Upper lobe of right lung (tissue), 1 donor: ENCODE measurements at regions not wholly inside any gene's neighbourhood (a gene's known extent, or its start where the extent isn't known, plus 50 kb on each side); places are given as distances from the start of the nearest gene placed in this dataset.

ENCODE experiments used
- ATAC-seq: fragments of 200-7000 bp; cut with Tn5 transposase; one replicate; pipeline ENCODE4 v1.9.1; 2020; ENCODE audit warnings: mild to moderate bottlenecking, moderate library complexity
- DNase-seq: peaks from one replicate; pipeline ENCODE4 v3.0.0-alpha.2; 2020
- H3K27ac ChIP-seq: fragments of 200-600 bp; one replicate; pipeline ENCODE4 v1.8.0; 2022
- H3K27me3 ChIP-seq: fragments of 200-600 bp; one replicate; pipeline ENCODE4 v1.8.0; 2022; ENCODE audit warnings: mild to moderate bottlenecking
- H3K36me3 ChIP-seq: fragments of 200-600 bp; one replicate; pipeline ENCODE4 v1.8.0; 2022
- H3K4me1 ChIP-seq: fragments of 200-600 bp; one replicate; pipeline ENCODE4 v1.8.0; 2022
- H3K4me3 ChIP-seq: fragments of 200-600 bp; one replicate; pipeline ENCODE4 v1.8.0; 2022; ENCODE audit warnings: mild to moderate bottlenecking
- H3K9me3 ChIP-seq: fragments of 200-600 bp; one replicate; pipeline ENCODE4 v1.8.0; 2022
- intact Hi-C: fragments of 100-400 bp; cut with DNase I; formaldehyde crosslinking; loops from one replicate; pipeline ENCODE4 v1.11.0; 2022
- TF ChIP-seq, protein P1 (sequence below): fragments of 200-600 bp; IDR thresholded peaks from one replicate; pipeline ENCODE4 v1.8.0; 2022; ENCODE audit warnings: antibody characterized with exemption
- donor health status: DM: no; HTN: yes; CAD: no; lungs with severe emphysema.

DNA sequence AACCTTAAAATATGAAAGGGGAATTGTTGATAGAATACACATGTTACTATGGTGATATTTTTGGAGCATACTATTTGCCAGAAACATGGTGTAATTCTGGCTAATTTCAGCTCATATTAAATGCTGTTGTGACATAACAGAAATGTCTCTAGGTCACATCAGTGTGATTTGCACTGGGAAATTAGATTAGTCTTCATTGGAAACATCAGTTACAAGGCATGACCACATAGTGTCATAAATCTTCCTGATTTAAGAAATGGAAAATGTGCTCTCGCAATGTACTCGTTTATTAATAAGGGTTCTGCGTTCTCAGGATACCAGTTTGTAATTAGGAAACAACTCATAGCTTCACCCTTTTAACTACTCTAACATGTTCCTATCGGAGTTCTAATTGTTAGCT lies 72.9 kb upstream of the GYPA start:
- DNase-seq, result no peak
- ATAC-seq, result no peak
- H3K27me3 ChIP-seq, result no peaks in the 10 kb centered on the region
- H3K36me3 ChIP-seq, result no peaks in the 10 kb centered on the region
- intact Hi-C loops, result no loop called here
- no peaks in the 10 kb centered on the region for H3K4me1 ChIP-seq
- no peak overlapping the region for H3K4me3 ChIP-seq
- TF ChIP-seq, protein P1, sequence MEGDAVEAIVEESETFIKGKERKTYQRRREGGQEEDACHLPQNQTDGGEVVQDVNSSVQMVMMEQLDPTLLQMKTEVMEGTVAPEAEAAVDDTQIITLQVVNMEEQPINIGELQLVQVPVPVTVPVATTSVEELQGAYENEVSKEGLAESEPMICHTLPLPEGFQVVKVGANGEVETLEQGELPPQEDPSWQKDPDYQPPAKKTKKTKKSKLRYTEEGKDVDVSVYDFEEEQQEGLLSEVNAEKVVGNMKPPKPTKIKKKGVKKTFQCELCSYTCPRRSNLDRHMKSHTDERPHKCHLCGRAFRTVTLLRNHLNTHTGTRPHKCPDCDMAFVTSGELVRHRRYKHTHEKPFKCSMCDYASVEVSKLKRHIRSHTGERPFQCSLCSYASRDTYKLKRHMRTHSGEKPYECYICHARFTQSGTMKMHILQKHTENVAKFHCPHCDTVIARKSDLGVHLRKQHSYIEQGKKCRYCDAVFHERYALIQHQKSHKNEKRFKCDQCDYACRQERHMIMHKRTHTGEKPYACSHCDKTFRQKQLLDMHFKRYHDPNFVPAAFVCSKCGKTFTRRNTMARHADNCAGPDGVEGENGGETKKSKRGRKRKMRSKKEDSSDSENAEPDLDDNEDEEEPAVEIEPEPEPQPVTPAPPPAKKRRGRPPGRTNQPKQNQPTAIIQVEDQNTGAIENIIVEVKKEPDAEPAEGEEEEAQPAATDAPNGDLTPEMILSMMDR, result no peak
- no peak overlapping the region for H3K27ac ChIP-seq
- no peaks in the 10 kb centered on the region for H3K9me3 ChIP-seq

DNA sequence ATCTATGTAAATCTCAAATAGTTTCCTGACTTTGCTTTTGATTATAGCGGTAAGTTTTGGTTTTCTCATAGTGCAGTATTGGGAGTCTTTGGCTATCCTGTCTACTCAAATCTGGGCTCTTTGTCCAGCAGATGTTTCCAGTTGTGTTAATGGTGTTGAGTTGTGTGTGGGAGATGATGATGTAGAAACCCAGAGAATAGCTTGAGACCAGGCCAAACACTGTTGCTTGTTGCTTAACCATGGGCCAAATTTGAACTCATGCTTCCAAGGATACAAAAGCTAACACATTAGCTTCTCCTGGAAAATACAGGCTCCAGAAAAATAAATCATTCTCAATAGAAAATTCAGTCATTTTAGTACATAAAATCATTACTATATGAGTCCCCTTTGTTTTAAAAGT lies 82.6 kb upstream of the GYPA start:
- no peak overlapping the region for H3K4me3 ChIP-seq
- no peaks in the 10 kb centered on the region for H3K36me3 ChIP-seq
- TF ChIP-seq, protein P1, result no peak
- ATAC-seq (no peak), DNase-seq (no peak)
- no peaks in the 10 kb centered on the region for H3K27me3 ChIP-seq
- H3K4me1 ChIP-seq, result no peaks in the 10 kb centered on the region
- H3K27ac ChIP-seq, result no peak overlapping the region
- intact Hi-C loops, result no loop called here
- H3K9me3 ChIP-seq, result no peaks in the 10 kb centered on the region

DNA sequence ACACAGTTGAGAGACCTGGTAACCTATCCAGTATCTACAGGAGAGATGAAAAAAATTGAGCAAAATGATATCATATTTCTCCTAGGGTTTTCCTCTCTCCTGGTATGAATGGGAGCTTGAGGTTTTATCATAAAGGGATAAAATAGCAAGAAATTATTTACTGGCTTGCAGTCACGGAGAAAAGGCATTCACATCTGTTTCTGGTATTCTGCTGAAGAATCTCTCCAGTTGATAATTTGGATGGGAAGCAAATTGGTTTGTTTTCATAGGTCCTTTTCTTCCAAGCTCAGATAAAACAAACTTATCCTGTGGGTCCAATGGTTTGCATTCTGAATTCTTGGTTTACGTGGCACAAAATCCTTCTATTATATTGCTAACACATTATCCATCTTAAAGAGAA lies 83.1 kb upstream of the GYPA start:
- TF ChIP-seq, protein P1, result no peak
- no peak for ATAC-seq
- intact Hi-C loops, result no loop called here

DNA sequence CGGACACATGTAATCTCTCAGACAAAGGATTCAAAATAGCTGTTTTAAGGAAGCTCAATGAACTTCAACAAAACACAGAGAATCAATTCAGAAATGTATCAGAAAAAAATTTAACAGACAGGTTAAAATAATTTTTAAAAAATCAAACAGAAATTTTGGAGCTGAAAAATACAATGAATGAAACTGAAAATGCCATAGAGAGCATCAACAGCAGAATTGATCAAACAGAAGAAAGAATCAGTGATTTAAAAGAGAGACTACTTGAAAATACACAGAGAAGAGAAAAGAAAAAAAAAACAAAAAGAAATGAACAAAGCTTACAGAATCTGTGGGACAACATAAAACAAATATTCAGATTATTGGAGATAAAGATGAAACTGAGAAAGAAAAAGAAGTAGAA lies 118.8 kb upstream of the GYPA start:
- Histone ChIP-seq H3K4me1 (no peaks in the 10 kb centered on the region), H3K36me3 (no peaks in the 10 kb centered on the region), H3K27me3 (no peaks in the 10 kb centered on the region), H3K9me3 (peaks cover 9% of the 10 kb centered on the region), H3K4me3 (no peak overlapping the region), H3K27ac (no peak overlapping the region)
- no peak for ATAC-seq
- TF ChIP-seq, protein P1, result no peak
- no peak for DNase-seq
- intact Hi-C loops, result no loop called here

More for the DNA sequence above, 83.1 kb upstream of the GYPA start:
- no peaks in the 10 kb centered on the region for H3K9me3 ChIP-seq
- H3K4me3 ChIP-seq, result no peak overlapping the region
- no peaks in the 10 kb centered on the region for H3K4me1 ChIP-seq
- H3K27me3 ChIP-seq, result no peaks in the 10 kb centered on the region
- H3K36me3 ChIP-seq, result no peaks in the 10 kb centered on the region
- no peak for DNase-seq
- no peak overlapping the region for H3K27ac ChIP-seq

DNA sequence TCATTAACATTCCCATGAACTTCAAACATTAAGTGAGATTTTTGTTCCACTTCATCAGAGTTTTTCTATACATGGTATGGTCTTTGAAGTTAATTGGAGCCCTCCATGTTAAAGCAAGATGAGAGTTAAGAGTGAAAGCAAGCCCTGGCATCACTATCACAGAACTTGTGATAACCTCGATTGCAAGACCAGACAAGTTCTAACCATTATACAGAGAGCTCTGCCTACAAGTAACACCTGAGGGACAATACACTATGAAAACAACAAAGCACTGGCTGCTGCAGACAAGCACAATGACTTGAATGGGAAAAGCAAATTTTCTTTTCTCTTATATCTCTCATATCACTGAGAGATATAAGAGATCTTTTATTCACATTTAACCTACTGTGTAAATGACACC lies 126.6 kb upstream of the GYPA start:
- TF ChIP-seq, protein P1, result no peak
- intact Hi-C loops, result no loop called here
- Histone ChIP-seq H3K27me3 (no peaks in the 10 kb centered on the region), H3K27ac (no peak overlapping the region), H3K9me3 (no peaks in the 10 kb centered on the region), H3K4me1 (no peaks in the 10 kb centered on the region), H3K36me3 (no peaks in the 10 kb centered on the region), H3K4me3 (no peak overlapping the region)
- DNase-seq (no peak), ATAC-seq (no peak)

DNA sequence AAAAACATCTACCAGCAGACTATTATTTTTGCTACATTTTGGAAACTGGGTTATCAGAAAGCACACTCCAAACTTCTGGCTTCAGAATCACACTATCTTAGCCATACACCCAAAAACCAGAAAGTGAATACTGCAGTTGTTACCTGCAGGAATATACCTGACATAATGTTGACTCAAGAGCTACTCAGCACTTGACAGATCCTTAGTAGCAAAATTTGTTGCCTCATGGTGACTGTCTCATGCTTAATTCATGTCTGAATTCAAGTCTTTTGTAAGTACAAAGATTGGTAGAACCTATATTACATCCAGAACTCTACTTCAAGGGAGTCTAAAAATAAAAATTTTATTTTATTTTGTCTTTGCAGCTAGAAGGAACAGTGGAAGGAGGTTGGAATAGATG lies 140.2 kb upstream of the GYPA start:
- TF ChIP-seq, protein P1, result no peak
- DNase-seq (no peak), ATAC-seq (no peak)
- Histone ChIP-seq H3K4me1 (no peaks in the 10 kb centered on the region), H3K27ac (no peak overlapping the region), H3K36me3 (no peaks in the 10 kb centered on the region), H3K9me3 (no peaks in the 10 kb centered on the region), H3K4me3 (no peak overlapping the region), H3K27me3 (no peaks in the 10 kb centered on the region)
- intact Hi-C loops, result no loop called here
